B cell (primary cell): ENCODE measurements at regions not wholly inside any gene's neighbourhood (a gene's known extent, or its start where the extent isn't known, plus 50 kb on each side); places are given as distances from the start of the nearest gene placed in this dataset.
"Not testable (repeated sequence)": the region's sequence is repeated elsewhere in the genome, so short reads cannot be mapped to it uniquely, and the experiment has no call there.

ENCODE experiments used
- ATAC-seq: fragments of 200-7000 bp; cut with Tn5 transposase; one replicate; pipeline ENCODE4 v1.10.0; 2021; ENCODE audit warnings: low read depth, mild to moderate bottlenecking, moderate number of reproducible peaks, moderate library complexity
- CTCF ChIA-PET: fragments of 350-600 bp; sonication (Branson Sonifier 250); formaldehyde crosslinking; loops from one replicate; lab custom pipeline; 2021; ENCODE audit warnings: antibody characterized with exemption, inconsistent platforms; lab: Charles Lee
- POLR2A ChIA-PET: fragments of 350-600 bp; sonication (Branson Sonifier 250); formaldehyde crosslinking; loops from one replicate; lab custom pipeline; 2021; ENCODE audit warnings: antibody characterized with exemption; lab: Charles Lee
- DNase-seq: peaks from one replicate; pipeline ENCODE4 v3.0.0; 2013
- H2AFZ ChIP-seq: 2 replicates; pipeline ENCODE4 v1.6.1; 2012; ENCODE audit warnings: mild to moderate bottlenecking, low read depth, low read length; ENCODE audit not compliant: insufficient read depth, poor library complexity, severe bottlenecking
- H3K27ac ChIP-seq, 2 donors: 1 replicate in 1 of 2; 2 replicates in 1 of 2; pipeline ENCODE4 v1.5.1; 2012 to 2013; ENCODE audit warnings: low read length in 2 of 2, mild to moderate bottlenecking in 2 of 2, moderate library complexity in 1 of 2
- H3K27me3 ChIP-seq, 4 experiments: fragments of 200-600 bp in 1 of 4; sonication (generic) in 1 of 4; replicated peaks in 1 of 4; 1 replicate in 2 of 4; 2 replicates in 2 of 4; pipeline versions ENCODE4 v1.6.1 to v1.7.0; 2013 to 2016; ENCODE audit warnings: low read length in 3 of 4, mild to moderate bottlenecking in 2 of 4, mixed read lengths in 1 of 4, moderate library complexity in 1 of 4; ENCODE audit not compliant: insufficient read depth in 4 of 4, control insufficient read depth in 3 of 4; ENCODE audit errors: control extremely low read depth in 1 of 4
- H3K36me3 ChIP-seq, 2 experiments: replicated peaks in 1 of 2; 1 replicate in 1 of 2; 2 replicates in 1 of 2; pipeline versions ENCODE4 v1.6.1 to v1.7.1; 2013; ENCODE audit warnings: low read length in 1 of 2; ENCODE audit not compliant: insufficient read depth in 2 of 2, control insufficient read depth in 1 of 2; ENCODE audit errors: control extremely low read depth in 1 of 2, extremely low read depth in 1 of 2
- H3K4me1 ChIP-seq, 2 donors: fragments of 200-600 bp in 1 of 2; sonication (generic) in 1 of 2; 1 replicate in 1 of 2; 2 replicates in 1 of 2; pipeline versions ENCODE4 v1.5.1 to v1.6.1; 2013 to 2017; ENCODE audit warnings: low read length in 2 of 2; ENCODE audit not compliant: control insufficient read depth in 2 of 2, insufficient read depth in 2 of 2
- H3K4me2 ChIP-seq: replicated peaks from 2 replicates; pipeline ENCODE3; 2012; ENCODE audit warnings: mild to moderate bottlenecking, low read depth, low read length; ENCODE audit not compliant: poor library complexity, severe bottlenecking
- H3K4me3 ChIP-seq, 5 experiments: fragments of 200-600 bp in 1 of 5; sonication (generic) in 1 of 5; 1 replicate in 3 of 5; 2 replicates in 2 of 5; pipeline versions ENCODE4 v1.5.1 to v1.7.0; 2011 to 2016; ENCODE audit warnings: low read length in 4 of 5, mild to moderate bottlenecking in 4 of 5, low read depth in 2 of 5, control low read depth in 1 of 5, moderate library complexity in 1 of 5; ENCODE audit not compliant: insufficient read depth in 1 of 5; ENCODE audit errors: control extremely low read depth in 1 of 5, extremely low read depth in 1 of 5
- H3K79me2 ChIP-seq: fragments of 200-600 bp; sonication (generic); one replicate; pipeline ENCODE4 v1.6.0; 2016; ENCODE audit warnings: low read length; ENCODE audit not compliant: control insufficient read depth, insufficient read depth
- H3K9ac ChIP-seq: fragments of 200-600 bp; sonication (generic); 2 replicates; pipeline ENCODE4 v1.6.1; 2017; ENCODE audit warnings: mild to moderate bottlenecking, low read length, moderate library complexity
- H3K9me3 ChIP-seq, 3 donors: one replicate each; pipeline versions ENCODE4 v1.6.1 to v1.7.1; 2013; ENCODE audit warnings: low read length in 2 of 3; ENCODE audit not compliant: control insufficient read depth in 2 of 3, insufficient read depth in 1 of 3; ENCODE audit errors: control extremely low read depth in 1 of 3
- H4K20me1 ChIP-seq: 2 replicates; pipeline ENCODE4 v1.6.0; 2012; ENCODE audit warnings: mild to moderate bottlenecking, low read length; ENCODE audit not compliant: insufficient read depth, control insufficient read depth, poor library complexity, severe bottlenecking
- H3K27ac Mint-ChIP-seq: one replicate; pipeline ENCODE4 v1.8.0; 2021; ENCODE audit warnings: mixed read lengths
- H3K27me3 Mint-ChIP-seq: one replicate; pipeline ENCODE4 v1.8.0; 2021; ENCODE audit warnings: mixed read lengths
- H3K4me1 Mint-ChIP-seq: one replicate; pipeline ENCODE4 v1.8.0; 2021; ENCODE audit warnings: mixed read lengths
- H3K4me3 Mint-ChIP-seq: one replicate; pipeline ENCODE4 v1.8.0; 2021; ENCODE audit warnings: mixed read lengths
- H3K9me3 Mint-ChIP-seq: one replicate; pipeline ENCODE4 v1.8.0; 2022; ENCODE audit warnings: mixed read lengths; ENCODE audit not compliant: insufficient read depth
- EZH2 ChIP-seq: IDR thresholded peaks from 2 replicates; pipeline ENCODE4 v1.6.1; 2012; ENCODE audit warnings: borderline replicate concordance, low read depth, mild to moderate bottlenecking, moderate library complexity, low read length; ENCODE audit not compliant: insufficient read depth, poor library complexity, severe bottlenecking
- WGBS: methylation state at CpG from one replicate; pipeline ENCODE4 v1.1.5; 2013; ENCODE audit warnings: missing lambda C conversion rate; ENCODE audit not compliant: insufficient coverage; 5-methylcytosine and 5-hydroxymethylcytosine counted together
- intact Hi-C: fragments of 100-400 bp; cut with micrococcal nuclease; formaldehyde crosslinking; loops from one replicate; pipeline ENCODE4 v1.10.0; 2022
- TF ChIP-seq, protein P1 (sequence below): fragments of 200-600 bp; IDR thresholded peaks from one replicate; pipeline ENCODE4 v1.8.0; 2022; ENCODE audit warnings: antibody characterized with exemption, mild to moderate bottlenecking

DNA sequence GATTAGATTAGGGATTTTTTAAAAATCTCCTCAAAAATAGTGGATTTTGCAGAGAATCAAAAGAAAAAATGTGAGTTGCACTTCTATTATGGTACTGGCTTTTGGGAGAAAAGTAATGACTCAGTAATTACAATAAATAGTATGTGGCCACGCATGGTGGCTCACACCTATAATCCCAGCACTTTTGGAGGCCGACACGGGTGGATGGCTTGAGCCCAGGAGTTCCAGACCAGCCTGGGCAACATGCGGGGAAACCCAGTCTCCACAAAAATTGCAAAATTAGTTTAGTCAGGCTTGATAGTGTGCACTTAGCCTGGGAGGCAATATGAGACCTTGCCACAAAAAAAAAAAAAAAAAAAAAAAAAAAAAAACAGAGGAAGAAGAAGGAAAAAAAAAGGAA, 1098.2 kb downstream of the ZPLD1 start:
- no peak for ATAC-seq
- no peak overlapping the region for H2AFZ ChIP-seq
- POLR2A ChIA-PET: no interaction called here
- no peak for TF ChIP-seq EZH2
- TF ChIP-seq, protein P1, sequence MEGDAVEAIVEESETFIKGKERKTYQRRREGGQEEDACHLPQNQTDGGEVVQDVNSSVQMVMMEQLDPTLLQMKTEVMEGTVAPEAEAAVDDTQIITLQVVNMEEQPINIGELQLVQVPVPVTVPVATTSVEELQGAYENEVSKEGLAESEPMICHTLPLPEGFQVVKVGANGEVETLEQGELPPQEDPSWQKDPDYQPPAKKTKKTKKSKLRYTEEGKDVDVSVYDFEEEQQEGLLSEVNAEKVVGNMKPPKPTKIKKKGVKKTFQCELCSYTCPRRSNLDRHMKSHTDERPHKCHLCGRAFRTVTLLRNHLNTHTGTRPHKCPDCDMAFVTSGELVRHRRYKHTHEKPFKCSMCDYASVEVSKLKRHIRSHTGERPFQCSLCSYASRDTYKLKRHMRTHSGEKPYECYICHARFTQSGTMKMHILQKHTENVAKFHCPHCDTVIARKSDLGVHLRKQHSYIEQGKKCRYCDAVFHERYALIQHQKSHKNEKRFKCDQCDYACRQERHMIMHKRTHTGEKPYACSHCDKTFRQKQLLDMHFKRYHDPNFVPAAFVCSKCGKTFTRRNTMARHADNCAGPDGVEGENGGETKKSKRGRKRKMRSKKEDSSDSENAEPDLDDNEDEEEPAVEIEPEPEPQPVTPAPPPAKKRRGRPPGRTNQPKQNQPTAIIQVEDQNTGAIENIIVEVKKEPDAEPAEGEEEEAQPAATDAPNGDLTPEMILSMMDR: no peak
- Mint-ChIP-seq H3K4me3 (no peak overlapping the region), H3K4me1 (no peaks in the 10 kb centered on the region), H3K27ac (no peak overlapping the region), H3K27me3 (no peaks in the 10 kb centered on the region), H3K9me3 (no peaks in the 10 kb centered on the region)
- no peaks in the 10 kb centered on the region for H3K36me3 ChIP-seq
- H4K20me1 ChIP-seq: no peaks in the 10 kb centered on the region
- intact Hi-C loops: no loop called here
- H3K27me3 ChIP-seq: no peaks in the 10 kb centered on the region
- WGBS: 100% methylated on average over 2 of the region's 4 CpGs
- no peak overlapping the region for H3K27ac ChIP-seq
- no peak for DNase-seq
- CTCF ChIA-PET: no interaction called here
- no peak overlapping the region for H3K4me3 ChIP-seq
- no peaks in the 10 kb centered on the region for H3K4me1 ChIP-seq
- no peak overlapping the region for H3K9ac ChIP-seq
- no peaks in the 10 kb centered on the region for H3K79me2 ChIP-seq
- peaks cover 0 to 4% (median 0%) of the 10 kb centered on the region in 3 donors for H3K9me3 ChIP-seq
- H3K4me2 ChIP-seq: no peak overlapping the region

DNA sequence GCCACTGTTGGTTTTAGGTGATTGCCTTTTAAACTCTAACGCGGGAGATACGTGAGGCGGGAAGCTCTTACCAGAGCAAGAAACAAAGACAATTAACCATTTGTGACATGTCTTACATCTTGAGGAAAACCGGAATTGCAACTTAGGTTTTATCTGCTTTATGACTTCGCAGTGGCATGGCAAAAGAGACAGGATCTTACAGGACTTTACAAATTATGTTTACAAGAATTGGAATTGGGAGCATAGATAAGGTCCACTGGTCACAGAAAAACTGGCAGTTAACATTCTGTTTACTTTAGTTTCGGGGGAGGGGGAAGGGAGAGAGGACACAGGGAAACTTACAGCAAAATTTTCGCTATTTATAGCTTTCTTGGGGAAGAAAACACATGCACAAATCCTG, 1119.6 kb downstream of the ZPLD1 start:
- no peaks in the 10 kb centered on the region for H3K9me3 Mint-ChIP-seq
- H3K27ac Mint-ChIP-seq: no peak overlapping the region
- Histone ChIP-seq H3K4me3 (no peak overlapping the region), H3K9ac (no peak overlapping the region), H2AFZ (no peak overlapping the region), H3K9me3 (no peaks in the 10 kb centered on the region), H3K79me2 (no peaks in the 10 kb centered on the region), H3K27me3 (no peaks in the 10 kb centered on the region), H3K36me3 (no peaks in the 10 kb centered on the region), H3K27ac (no peak overlapping the region), H3K4me1 (no peaks in the 10 kb centered on the region), H4K20me1 (no peaks in the 10 kb centered on the region), H3K4me2 (no peak overlapping the region)
- CTCF ChIA-PET: no interaction called here
- H3K27me3 Mint-ChIP-seq: no peaks in the 10 kb centered on the region
- POLR2A ChIA-PET: no interaction called here
- DNase-seq (no peak), ATAC-seq (no peak)
- H3K4me1 Mint-ChIP-seq: no peaks in the 10 kb centered on the region
- TF ChIP-seq, protein P1: no peak
- TF ChIP-seq EZH2: no peak
- 80% methylated on average over 7 of the region's 8 CpGs for WGBS
- H3K4me3 Mint-ChIP-seq: no peak overlapping the region
- intact Hi-C loops: no loop called here

DNA sequence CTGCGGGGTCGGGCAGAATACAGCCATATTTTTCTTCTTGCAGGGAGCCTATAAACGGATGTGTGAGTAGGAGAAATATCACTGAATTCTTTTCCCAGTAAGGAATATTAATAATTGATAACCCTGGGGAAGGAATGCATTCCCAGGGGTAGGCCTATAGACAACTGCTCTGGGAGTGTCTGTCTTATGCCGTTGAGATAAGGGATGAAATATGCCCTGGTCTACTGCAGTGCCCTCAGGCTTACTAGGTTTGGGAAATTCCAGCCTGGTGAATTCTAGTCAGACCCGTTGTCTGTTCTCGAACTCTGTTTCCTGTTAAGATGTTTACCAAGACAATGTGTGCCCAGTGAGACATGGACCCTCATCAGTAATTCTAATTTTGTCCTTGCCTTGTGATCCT, 1129.3 kb downstream of the ZPLD1 start:
- H3K9me3 ChIP-seq, POLR2A ChIA-PET, ATAC-seq, H3K9ac ChIP-seq, H3K4me3 ChIP-seq, DNase-seq, H2AFZ ChIP-seq, H3K4me3 Mint-ChIP-seq, H3K36me3 ChIP-seq, H3K27ac ChIP-seq, intact Hi-C loops, H3K9me3 Mint-ChIP-seq, CTCF ChIA-PET, H3K27me3 Mint-ChIP-seq, H3K27me3 ChIP-seq, H3K4me2 ChIP-seq, H3K4me1 Mint-ChIP-seq, H3K27ac Mint-ChIP-seq, H3K79me2 ChIP-seq, H3K4me1 ChIP-seq, H4K20me1 ChIP-seq: not testable (repeated sequence)
- WGBS: 93% methylated on average over 3 of the region's 6 CpGs
